ENCODE measurements at regions not wholly inside any gene's neighbourhood (a gene's known extent, or its start where the extent isn't known, plus 50 kb on each side); places are given as distances from the start of the nearest gene placed in this dataset.

GRCh38 chr12:11568762-11569478 lies 80.6 kb upstream of the ETV6 start:
- DNase-seq = no peak

GRCh38 chr12:11569716-11570115 lies 79.8 kb upstream of the ETV6 start:
- DNase-seq = no peak

GRCh38 chr12:11573880-11574279 lies 75.6 kb upstream of the ETV6 start:
- DNase-seq = no peak

- DNase-seq = no peak
Measured at GRCh38 chr12:11576104-11576503, 73.4 kb upstream of the ETV6 start.

- no peak for DNase-seq
Measured at GRCh38 chr12:11577658-11578260, 71.7 kb upstream of the ETV6 start.

GRCh38 chr12:11578461-11578993 lies 70.9 kb upstream of the ETV6 start:
- DNase-seq = no peak

- DNase-seq = no peak
Measured at GRCh38 chr12:11580125-11580751, 69.2 kb upstream of the ETV6 start.

- peak; percentile 94 for DNase-seq
Measured at GRCh38 chr12:11581179-11581755, 68.2 kb upstream of the ETV6 start.

- peak; percentile 64 for DNase-seq
Measured at GRCh38 chr12:11584221-11584855, 65.1 kb upstream of the ETV6 start.

- no peak for DNase-seq
Measured at GRCh38 chr12:11592484-11592883, 57.0 kb upstream of the ETV6 start.

GRCh38 chr12:11593013-11593412 lies 56.5 kb upstream of the ETV6 start:
- DNase-seq = no peak

GRCh38 chr12:11595080-11595479 lies 54.4 kb upstream of the ETV6 start:
- no peak for DNase-seq

GRCh38 chr12:11596141-11596540 lies 53.3 kb upstream of the ETV6 start:
- DNase-seq = no peak

- DNase-seq = no peak
Measured at GRCh38 chr12:11598900-11599299, 50.6 kb upstream of the ETV6 start.
